Endothelial cell of umbilical vein (primary cell): ENCODE measurements at regions not wholly inside any gene's neighbourhood (a gene's known extent, or its start where the extent isn't known, plus 50 kb on each side); places are given as distances from the start of the nearest gene placed in this dataset.

ENCODE experiments used
- BruUV-seq: library from RNA; stranded (reverse); fragments of 400-500 nt; replicated peaks from 2 replicates; lab custom pipeline; 2021; lab: Mats Ljungman, UMichigan
- CTCF ChIA-PET: fragments of 300-600, 350-600 bp; sonication (Branson Sonifier 250); formaldehyde crosslinking; loops from one replicate; lab custom pipeline; 2021; ENCODE audit warnings: antibody characterized with exemption, inconsistent platforms; lab: Charles Lee
- POLR2A ChIA-PET: fragments of 300-600, 350-600 bp; sonication (Branson Sonifier 250); formaldehyde crosslinking; loops from one replicate; lab custom pipeline; 2021; ENCODE audit warnings: antibody characterized with exemption, inconsistent platforms; lab: Charles Lee
- DNase-seq: peaks from one replicate; pipeline ENCODE4 v3.0.0-alpha.2; 2011; ENCODE audit warnings: low read depth, low spot score
- FAIRE-seq: peaks from 2 replicates; lab custom pipeline; 2011; peaks lifted over from hg19 to GRCh38; lab: Jason Lieb, UNC
- H2AFZ ChIP-seq: 2 replicates; pipeline ENCODE4 v1.6.0; 2012; ENCODE audit warnings: low read depth, low read length, control low read depth, inconsistent platforms
- H3K27ac ChIP-seq: 2 replicates; pipeline ENCODE4 v1.5.1; 2011; ENCODE audit warnings: low read depth, mild to moderate bottlenecking, control low read depth, low read length, moderate library complexity; ENCODE audit not compliant: insufficient read depth
- H3K27me3 ChIP-seq, 2 experiments: 2 replicates each; pipeline versions ENCODE4 v1.6.0 to v1.6.1; 2011; ENCODE audit warnings: low read length in 2 of 2, mixed read lengths in 1 of 2; ENCODE audit not compliant: control insufficient read depth in 2 of 2, insufficient read depth in 2 of 2
- H3K36me3 ChIP-seq, 2 experiments: 2 replicates in 1 of 2; 3 replicates in 1 of 2; pipeline ENCODE4 v1.5.1; 2011; ENCODE audit warnings: low read length in 2 of 2, mild to moderate bottlenecking in 1 of 2, moderate library complexity in 1 of 2; ENCODE audit not compliant: control insufficient read depth in 2 of 2, insufficient read depth in 2 of 2; ENCODE audit errors: extremely low read depth in 1 of 2
- H3K4me1 ChIP-seq: 3 replicates; pipeline ENCODE4 v1.5.1; 2011; ENCODE audit warnings: mild to moderate bottlenecking, low read length; ENCODE audit not compliant: control insufficient read depth, insufficient read depth; ENCODE audit errors: extremely low read depth
- H3K4me2 ChIP-seq: 2 replicates; pipeline ENCODE4 v1.6.1; 2011; ENCODE audit warnings: low read length, control low read depth, mixed read lengths; ENCODE audit not compliant: insufficient read depth
- H3K4me3 ChIP-seq, 3 experiments: fragments of 200-600 bp in 1 of 3; sonication (generic), shearing (Covaris generic) in 1 of 3; replicated peaks in 1 of 3; 2 replicates each; pipeline ENCODE4 v1.5.1; 2011 to 2016; ENCODE audit warnings: control low read depth in 3 of 3, low read length in 3 of 3, mild to moderate bottlenecking in 2 of 3, inconsistent platforms in 1 of 3, low read depth in 1 of 3, moderate library complexity in 1 of 3; ENCODE audit not compliant: insufficient read depth in 1 of 3
- H3K79me2 ChIP-seq: 2 replicates; pipeline ENCODE4 v1.6.0; 2012; ENCODE audit warnings: low read length, inconsistent platforms; ENCODE audit not compliant: control insufficient read depth, insufficient read depth
- H3K9ac ChIP-seq: replicated peaks from 2 replicates; pipeline ENCODE3; 2011; ENCODE audit warnings: low read length, control low read depth; ENCODE audit not compliant: insufficient read depth; ENCODE audit errors: extremely low read depth
- H3K9me1 ChIP-seq: replicated peaks from 3 replicates; pipeline ENCODE4 v1.6.0; 2011; ENCODE audit warnings: mild to moderate bottlenecking, low read length; ENCODE audit not compliant: control insufficient read depth, insufficient read depth; ENCODE audit errors: extremely low read depth
- H3K9me3 ChIP-seq: replicated peaks from 2 replicates; pipeline ENCODE4 v1.5.1; 2012; ENCODE audit warnings: low read length, inconsistent platforms; ENCODE audit not compliant: control insufficient read depth, insufficient read depth
- H4K20me1 ChIP-seq: replicated peaks from 2 replicates; pipeline ENCODE3; 2011; ENCODE audit warnings: mild to moderate bottlenecking, low read length; ENCODE audit not compliant: control insufficient read depth, insufficient read depth; ENCODE audit errors: extremely low read depth
- CTCF ChIP-seq, 2 donors: IDR thresholded peaks; 1 replicate in 1 of 2; 2 replicates in 1 of 2; pipeline ENCODE4 v1.5.1; 2011; ENCODE audit warnings: low read length in 2 of 2, mild to moderate bottlenecking in 2 of 2, moderate library complexity in 2 of 2, control low read depth in 1 of 2, inconsistent platforms in 1 of 2, low read depth in 1 of 2; ENCODE audit not compliant: insufficient read depth in 1 of 2; ENCODE audit errors: extremely low read depth in 1 of 2
- EZH2 ChIP-seq: IDR thresholded peaks from 2 replicates; pipeline ENCODE4 v1.6.1; 2012; ENCODE audit warnings: borderline replicate concordance, low read depth, mild to moderate bottlenecking, moderate library complexity, low read length, inconsistent platforms; ENCODE audit not compliant: severe bottlenecking
- FOS ChIP-seq: IDR thresholded peaks from 2 replicates; pipeline ENCODE4 v1.6.1; 2011; ENCODE audit warnings: mild to moderate bottlenecking, low read length, moderate library complexity, borderline replicate concordance; ENCODE audit not compliant: insufficient read depth
- GATA2 ChIP-seq: IDR thresholded peaks from 2 replicates; pipeline ENCODE4 v1.7.0; 2011; ENCODE audit warnings: low read depth, mild to moderate bottlenecking, moderate library complexity, mixed read lengths, low read length; ENCODE audit not compliant: insufficient read length, insufficient read depth
- JUN ChIP-seq: IDR thresholded peaks from 2 replicates; pipeline ENCODE4 v1.6.1; 2011; ENCODE audit warnings: borderline replicate concordance, low read depth; ENCODE audit not compliant: insufficient read length, insufficient read depth
- MAX ChIP-seq: IDR thresholded peaks from 2 replicates; pipeline ENCODE4 v1.6.1; 2011; ENCODE audit not compliant: insufficient read depth, insufficient read length
- MYC ChIP-seq: IDR thresholded peaks from one replicate; pipeline ENCODE4 v1.6.1; 2011; ENCODE audit warnings: mild to moderate bottlenecking, low read depth, low read length
- POLR2A ChIP-seq: IDR thresholded peaks from 2 replicates; pipeline ENCODE4 v1.6.1; 2012; ENCODE audit warnings: low read depth, mild to moderate bottlenecking, control low read depth, low read length
- POLR2AphosphoS5 ChIP-seq: IDR thresholded peaks from 2 replicates; pipeline ENCODE4 v1.6.1; 2012; ENCODE audit warnings: low read depth, mild to moderate bottlenecking, control low read depth, low read length, moderate library complexity; ENCODE audit not compliant: insufficient read depth
- dilution Hi-C: fragments of 300-500 bp; cut with MboI; formaldehyde crosslinking; loops from one replicate; pipeline ENCODE4 v1.15.0; 2019; ENCODE audit warnings: low sequenced_read_pairs; ENCODE audit not compliant: extremely low pct_ligation_motif_present
- intact Hi-C: fragments of 100-400 bp; cut with micrococcal nuclease; formaldehyde crosslinking; loops from one replicate; pipeline ENCODE4 v1.10.0; 2022

GRCh38 chr7:46786221-46786954 lies 795.5 kb downstream of the TNS3 start:
- ChIA-PET POLR2A (no interaction called here), CTCF (interaction anchor here (0.7 kb wide), 1 partner anchor 302 kb away, joined by 3 read pairs; no protein-coding TSS in a partner anchor)
- DNase-seq (no peak), FAIRE-seq (no peak)
- Histone ChIP-seq H3K4me1 (peaks cover 13% of the 10 kb centered on the region), H3K9ac (no peak overlapping the region), H3K27me3 (no peaks in the 10 kb centered on the region), H2AFZ (no peak overlapping the region), H4K20me1 (no peaks in the 10 kb centered on the region), H3K4me2 (no peak overlapping the region), H3K9me3 (no peaks in the 10 kb centered on the region), H3K9me1 (no peaks in the 10 kb centered on the region), H3K36me3 (no peaks in the 10 kb centered on the region), H3K27ac (no peak overlapping the region), H3K79me2 (no peaks in the 10 kb centered on the region), H3K4me3 (no peak overlapping the region)
- intact Hi-C loops, result no loop called here
- dilution Hi-C loops, result no loop called here
- no TSS peak for BruUV-seq
- no peak for TF ChIP-seq JUN
- no peak for TF ChIP-seq MYC
- TF ChIP-seq CTCF (IDR thresholded peaks at IDR 0.05; ENCODE audit: extremely low read depth in 1 of 2, insufficient read depth in 1 of 2, low read depth in 1 of 2, low read length in 2 of 2), result no peak
- TF ChIP-seq POLR2AphosphoS5, result no peak
- TF ChIP-seq GATA2, result no peak
- no peak for TF ChIP-seq EZH2
- no peak for TF ChIP-seq POLR2A
- no peak for TF ChIP-seq MAX
- TF ChIP-seq FOS, result no peak
